ENCODE measurements at regions not wholly inside any gene's neighbourhood (a gene's known extent, or its start where the extent isn't known, plus 50 kb on each side); places are given as distances from the start of the nearest gene placed in this dataset.

DNA sequence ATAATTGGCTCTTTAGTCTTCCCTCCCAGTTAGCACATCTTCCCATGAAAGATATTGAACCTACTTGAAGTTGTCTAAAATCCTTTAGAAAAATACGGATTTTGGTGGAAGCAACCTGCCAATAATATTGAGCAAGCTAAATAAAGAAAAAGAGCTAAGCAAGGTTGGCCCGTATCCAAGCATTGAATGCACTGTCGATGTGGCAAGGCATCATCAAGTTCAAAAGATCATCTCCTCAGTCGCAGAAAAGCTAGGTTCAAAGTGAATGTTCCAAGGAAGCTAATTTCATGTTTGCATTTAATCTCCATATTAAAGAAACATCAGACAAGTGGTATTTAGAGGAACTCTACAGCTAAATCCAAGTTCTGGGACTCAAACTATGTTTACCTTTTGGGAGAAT, 206.0 kb downstream of the MTERF1 start (continued):
- TF ChIP-seq TSHZ1 (tag by site-specific recombination; IDR thresholded peaks at IDR 0.05; ENCODE audit: borderline replicate concordance) (no peak), ZNF404 (tag by site-specific recombination; IDR thresholded peaks at IDR 0.05) (no peak)

- no peaks in the 10 kb centered on the region for H3K36me3 ChIP-seq (ENCODE audit: control insufficient read depth in 2 of 2, insufficient read depth in 1 of 2, low read length in 2 of 2)
- H3K27ac ChIP-seq (ENCODE audit: extremely low read depth, low read depth, low read length), result no peak overlapping the region
- H3K4me3 ChIP-seq (ENCODE audit: low read depth, low read length), result no peak overlapping the region
- TF ChIP-seq ZNF707 (tag by site-specific recombination; IDR thresholded peaks at IDR 0.05) (peak; percentile 75), ZNF571 (tag by site-specific recombination; IDR thresholded peaks at IDR 0.05) (no peak)
- ChIA-PET CTCF (no interaction called here), POLR2A (no interaction called here)
- 0 out of 2 replicates have a peak, but pooled peaks cover 2% of the 10 kb centered on the region for H3K9me3 ChIP-seq (ENCODE audit: control insufficient read depth, insufficient read depth, low read depth, low read length)
- H3K4me1 ChIP-seq (ENCODE audit: control insufficient read depth, insufficient read depth, low read length), result peaks cover 5% of the 10 kb centered on the region; the same call in 1 of the 2 replicates
Measured at GRCh38 chr7:91681718-91682117, 198.8 kb downstream of the MTERF1 start.

- Histone ChIP-seq H3K4me3 (ENCODE audit: low read depth, low read length) (no peak overlapping the region), H3K9me3 (ENCODE audit: control insufficient read depth, insufficient read depth, low read depth, low read length) (0 out of 2 replicates have a peak, but pooled peaks cover 2% of the 10 kb centered on the region), H3K4me1 (ENCODE audit: control insufficient read depth, insufficient read depth, low read length) (peaks cover 5% of the 10 kb centered on the region; the same call in 1 of the 2 replicates), H3K27ac (ENCODE audit: extremely low read depth, low read depth, low read length) (no peak overlapping the region), H3K36me3 (ENCODE audit: control insufficient read depth in 2 of 2, insufficient read depth in 1 of 2, low read length in 2 of 2) (no peaks in the 10 kb centered on the region)
- TF ChIP-seq ZBTB48 (tag by site-specific recombination; IDR thresholded peaks at IDR 0.05) (0 out of 2 replicates have a peak, but pooled peaks have one; percentile 20), ZNF843 (tag by site-specific recombination; IDR thresholded peaks at IDR 0.05) (no peak)
- TF ChIP-seq, protein P1, sequence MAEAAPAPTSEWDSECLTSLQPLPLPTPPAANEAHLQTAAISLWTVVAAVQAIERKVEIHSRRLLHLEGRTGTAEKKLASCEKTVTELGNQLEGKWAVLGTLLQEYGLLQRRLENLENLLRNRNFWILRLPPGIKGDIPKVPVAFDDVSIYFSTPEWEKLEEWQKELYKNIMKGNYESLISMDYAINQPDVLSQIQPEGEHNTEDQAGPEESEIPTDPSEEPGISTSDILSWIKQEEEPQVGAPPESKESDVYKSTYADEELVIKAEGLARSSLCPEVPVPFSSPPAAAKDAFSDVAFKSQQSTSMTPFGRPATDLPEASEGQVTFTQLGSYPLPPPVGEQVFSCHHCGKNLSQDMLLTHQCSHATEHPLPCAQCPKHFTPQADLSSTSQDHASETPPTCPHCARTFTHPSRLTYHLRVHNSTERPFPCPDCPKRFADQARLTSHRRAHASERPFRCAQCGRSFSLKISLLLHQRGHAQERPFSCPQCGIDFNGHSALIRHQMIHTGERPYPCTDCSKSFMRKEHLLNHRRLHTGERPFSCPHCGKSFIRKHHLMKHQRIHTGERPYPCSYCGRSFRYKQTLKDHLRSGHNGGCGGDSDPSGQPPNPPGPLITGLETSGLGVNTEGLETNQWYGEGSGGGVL (tag by site-specific recombination; IDR thresholded peaks at IDR 0.05), result peak; percentile 80
- POLR2A ChIA-PET, result no interaction called here
- CTCF ChIA-PET, result no interaction called here
Measured at GRCh38 chr7:91683823-91684222, 196.7 kb downstream of the MTERF1 start.

DNA sequence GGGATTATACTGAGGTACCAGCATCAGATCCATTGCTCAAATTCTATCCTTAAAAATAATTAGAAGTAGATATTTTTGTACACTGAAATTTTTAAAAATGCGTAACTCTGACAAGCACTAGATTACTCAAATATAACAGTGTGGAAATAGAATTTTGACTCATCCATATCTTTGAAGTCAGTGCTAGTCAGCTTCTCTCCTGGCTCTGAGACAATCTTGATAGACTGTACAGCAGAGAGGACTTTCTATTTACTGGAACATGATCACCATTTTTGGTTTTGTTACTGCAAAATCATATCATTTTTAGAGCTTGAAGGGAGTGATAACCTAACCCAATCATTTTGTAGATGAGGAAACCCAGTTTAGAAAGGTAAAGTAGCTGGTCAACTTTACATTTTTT, 195.0 kb downstream of the MTERF1 start:
- H3K4me3 ChIP-seq (ENCODE audit: low read depth, low read length), result no peak overlapping the region
- H3K36me3 ChIP-seq (ENCODE audit: control insufficient read depth in 2 of 2, insufficient read depth in 1 of 2, low read length in 2 of 2), result no peaks in the 10 kb centered on the region
- ChIA-PET CTCF (no interaction called here), POLR2A (no interaction called here)
- H3K27ac ChIP-seq (ENCODE audit: extremely low read depth, low read depth, low read length), result no peak overlapping the region
- H3K9me3 ChIP-seq (ENCODE audit: control insufficient read depth, insufficient read depth, low read depth, low read length), result no peaks in the 10 kb centered on the region
- H3K4me1 ChIP-seq (ENCODE audit: control insufficient read depth, insufficient read depth, low read length), result peaks cover 5% of the 10 kb centered on the region; the same call in 1 of the 2 replicates
- TF ChIP-seq ZFP37 (tag by site-specific recombination; IDR thresholded peaks at IDR 0.05) (no peak), ZNF19 (tag by site-specific recombination; IDR thresholded peaks at IDR 0.05; ENCODE audit: low read depth) (no peak), ZNF2 (tag by site-specific recombination; IDR thresholded peaks at IDR 0.05) (no peak), ZNF133 (tag by site-specific recombination; IDR thresholded peaks at IDR 0.05) (no peak)
- TF ChIP-seq, protein P2, sequence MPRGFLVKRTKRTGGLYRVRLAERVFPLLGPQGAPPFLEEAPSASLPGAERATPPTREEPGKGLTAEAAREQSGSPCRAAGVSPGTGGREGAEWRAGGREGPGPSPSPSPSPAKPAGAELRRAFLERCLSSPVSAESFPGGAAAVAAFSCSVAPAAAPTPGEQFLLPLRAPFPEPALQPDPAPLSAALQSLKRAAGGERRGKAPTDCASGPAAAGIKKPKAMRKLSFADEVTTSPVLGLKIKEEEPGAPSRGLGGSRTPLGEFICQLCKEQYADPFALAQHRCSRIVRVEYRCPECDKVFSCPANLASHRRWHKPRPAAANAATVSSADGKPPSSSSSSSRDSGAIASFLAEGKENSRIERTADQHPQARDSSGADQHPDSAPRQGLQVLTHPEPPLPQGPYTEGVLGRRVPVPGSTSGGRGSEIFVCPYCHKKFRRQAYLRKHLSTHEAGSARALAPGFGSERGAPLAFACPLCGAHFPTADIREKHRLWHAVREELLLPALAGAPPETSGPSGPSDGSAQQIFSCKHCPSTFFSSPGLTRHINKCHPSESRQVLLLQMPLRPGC (tag by site-specific recombination; IDR thresholded peaks at IDR 0.05), result no peak
